GM23248 (cell line): ENCODE measurements at regions not wholly inside any gene's neighbourhood (a gene's known extent, or its start where the extent isn't known, plus 50 kb on each side); places are given as distances from the start of the nearest gene placed in this dataset.

Source experiments
- EZH2 ChIP-seq: fragments of 200-600 bp; sonication (generic); IDR thresholded peaks from 2 replicates; pipeline ENCODE4 v1.6.1; 2018; ENCODE audit warnings: antibody characterized with exemption, mild to moderate bottlenecking; ENCODE audit not compliant: insufficient read depth, poor library complexity, severe bottlenecking
- EZH2phosphoT487 ChIP-seq: fragments of 200-600 bp; sonication (generic); IDR thresholded peaks from 2 replicates; pipeline ENCODE4 v1.6.1; 2018; ENCODE audit warnings: antibody characterized with exemption, moderate library complexity, mild to moderate bottlenecking, low read depth; ENCODE audit not compliant: insufficient read depth

DNA sequence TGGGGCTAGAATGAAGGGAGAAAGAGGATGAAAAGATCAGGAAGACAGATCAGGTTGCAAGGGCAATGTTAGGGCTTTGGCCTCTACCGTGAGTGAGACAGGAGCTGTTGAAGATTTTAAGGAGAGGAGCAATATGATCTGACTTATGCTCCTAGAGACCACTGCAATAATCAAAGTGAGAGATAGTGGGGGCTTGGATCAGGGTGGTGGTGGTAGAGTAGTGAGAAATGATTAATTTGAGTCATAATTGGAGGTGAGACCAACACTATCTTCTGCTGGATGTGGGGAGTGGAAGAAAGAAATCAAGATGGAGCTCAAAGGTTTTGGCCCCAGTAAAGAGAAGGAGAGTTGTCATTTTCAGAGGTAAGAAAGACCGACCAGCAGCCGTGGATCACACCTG, 140.7 kb upstream of the TMEM170B start:
- TF ChIP-seq EZH2, result no peak
- TF ChIP-seq EZH2phosphoT487, result no peak
